H1 (cell line): ENCODE measurements at regions not wholly inside any gene's neighbourhood (a gene's known extent, or its start where the extent isn't known, plus 50 kb on each side); places are given as distances from the start of the nearest gene placed in this dataset.

ENCODE experiments used
- ATF3 ChIP-seq: IDR thresholded peaks from 2 replicates; pipeline ENCODE4 v1.6.1; 2011; ENCODE audit warnings: low read depth, mild to moderate bottlenecking, low read length; ENCODE audit not compliant: insufficient read depth
- CTCF ChIP-seq, 3 experiments: IDR thresholded peaks; 1 replicate in 2 of 3; 2 replicates in 1 of 3; pipeline versions ENCODE4 v1.5.1 to v1.6.1; 2011; ENCODE audit warnings: low read length in 3 of 3, mild to moderate bottlenecking in 3 of 3, inconsistent platforms in 2 of 3, low read depth in 1 of 3, moderate library complexity in 1 of 3; ENCODE audit not compliant: insufficient read depth in 1 of 3; ENCODE audit errors: control extremely low read depth in 1 of 3
- EP300 ChIP-seq, 2 experiments: IDR thresholded peaks; 1 replicate in 1 of 2; 2 replicates in 1 of 2; pipeline ENCODE4 v1.6.1; 2011 to 2012; ENCODE audit warnings: low read depth in 2 of 2, low read length in 2 of 2, mild to moderate bottlenecking in 2 of 2, borderline replicate concordance in 1 of 2, inconsistent platforms in 1 of 2, moderate library complexity in 1 of 2
- EZH2 ChIP-seq: fragments of 200-600 bp; sonication (generic); IDR thresholded peaks from 2 replicates; pipeline ENCODE4 v1.7.1; 2012; ENCODE audit warnings: low read depth, mild to moderate bottlenecking, moderate library complexity, low read length, inconsistent platforms; ENCODE audit not compliant: severe bottlenecking
- RFX5 ChIP-seq: IDR thresholded peaks from 2 replicates; pipeline ENCODE4 v1.6.1; 2011; ENCODE audit warnings: low read depth, low read length, improper control_type of control experiment, borderline replicate concordance

GRCh38 chr14:89629383-89629782 lies 212.3 kb upstream of the FOXN3 start:
- TF ChIP-seq RFX5 (no peak), EZH2 (no peak), EP300 (IDR thresholded peaks at IDR 0.05; ENCODE audit: borderline replicate concordance in 1 of 2, low read depth in 2 of 2, low read length in 2 of 2) (no peak), ATF3 (no peak), CTCF (IDR thresholded peaks at IDR 0.05; ENCODE audit: control extremely low read depth in 1 of 3, insufficient read depth in 1 of 3, low read depth in 1 of 3, low read length in 3 of 3) (no peak)
